ENCODE measurements at regions not wholly inside any gene's neighbourhood (a gene's known extent, or its start where the extent isn't known, plus 50 kb on each side); places are given as distances from the start of the nearest gene placed in this dataset.

DNA sequence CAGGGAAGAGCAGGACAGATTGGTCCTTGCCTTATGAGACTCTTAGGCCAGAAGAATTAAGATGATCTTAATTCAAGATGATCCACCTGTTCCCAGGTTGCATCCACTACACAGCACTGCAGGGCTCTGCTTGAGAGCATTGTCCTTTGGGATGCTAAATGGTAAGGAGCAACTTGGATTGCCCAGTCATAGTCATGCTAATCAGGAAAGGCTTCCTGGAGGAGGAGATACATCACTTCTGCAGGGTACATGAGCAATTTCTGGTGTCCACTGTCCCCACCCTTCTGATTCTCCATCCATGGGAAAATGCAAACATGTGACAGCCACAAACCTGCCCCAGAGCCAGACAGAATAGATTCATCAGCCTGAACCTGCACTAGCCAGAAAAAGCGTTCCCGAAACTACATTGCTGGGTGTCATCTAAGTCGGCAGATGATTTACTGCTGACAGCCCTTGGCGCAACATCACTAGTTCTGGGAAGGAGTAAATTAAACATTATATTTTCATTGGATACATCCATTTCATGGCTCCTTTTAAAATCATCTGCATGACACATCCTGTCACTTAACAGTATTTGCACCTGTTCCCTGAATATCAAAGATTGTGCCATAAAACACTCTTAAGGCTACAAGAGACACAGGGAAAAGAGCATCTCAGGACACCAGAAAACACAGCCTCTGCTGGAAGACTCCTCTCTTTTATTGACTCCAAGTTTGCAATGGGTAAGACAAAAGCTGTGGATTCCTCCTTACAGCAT, 282.2 kb downstream of the MAF start:
- Histone ChIP-seq H3K27ac (no peak overlapping the region), H3K9me3 (no peaks in the 10 kb centered on the region), H3K27me3 (no peaks in the 10 kb centered on the region), H3K36me3 (no peaks in the 10 kb centered on the region), H3K4me1 (no peaks in the 10 kb centered on the region), H3K4me3 (no peak overlapping the region)
- intact Hi-C loops (cut with DNase I): no loop called here
- DNase-seq (no peak), ATAC-seq (no peak)
- WGBS (ENCODE audit: insufficient coverage, low coverage, low lambda C conversion rate, missing lambda C conversion rate): 88% methylated on average over 4 of the region's 4 CpGs
- TF ChIP-seq, protein P1, sequence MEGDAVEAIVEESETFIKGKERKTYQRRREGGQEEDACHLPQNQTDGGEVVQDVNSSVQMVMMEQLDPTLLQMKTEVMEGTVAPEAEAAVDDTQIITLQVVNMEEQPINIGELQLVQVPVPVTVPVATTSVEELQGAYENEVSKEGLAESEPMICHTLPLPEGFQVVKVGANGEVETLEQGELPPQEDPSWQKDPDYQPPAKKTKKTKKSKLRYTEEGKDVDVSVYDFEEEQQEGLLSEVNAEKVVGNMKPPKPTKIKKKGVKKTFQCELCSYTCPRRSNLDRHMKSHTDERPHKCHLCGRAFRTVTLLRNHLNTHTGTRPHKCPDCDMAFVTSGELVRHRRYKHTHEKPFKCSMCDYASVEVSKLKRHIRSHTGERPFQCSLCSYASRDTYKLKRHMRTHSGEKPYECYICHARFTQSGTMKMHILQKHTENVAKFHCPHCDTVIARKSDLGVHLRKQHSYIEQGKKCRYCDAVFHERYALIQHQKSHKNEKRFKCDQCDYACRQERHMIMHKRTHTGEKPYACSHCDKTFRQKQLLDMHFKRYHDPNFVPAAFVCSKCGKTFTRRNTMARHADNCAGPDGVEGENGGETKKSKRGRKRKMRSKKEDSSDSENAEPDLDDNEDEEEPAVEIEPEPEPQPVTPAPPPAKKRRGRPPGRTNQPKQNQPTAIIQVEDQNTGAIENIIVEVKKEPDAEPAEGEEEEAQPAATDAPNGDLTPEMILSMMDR (IDR thresholded peaks at IDR 0.05): no peak
- no peak for TF ChIP-seq POLR2A (IDR thresholded peaks at IDR 0.05)

DNA sequence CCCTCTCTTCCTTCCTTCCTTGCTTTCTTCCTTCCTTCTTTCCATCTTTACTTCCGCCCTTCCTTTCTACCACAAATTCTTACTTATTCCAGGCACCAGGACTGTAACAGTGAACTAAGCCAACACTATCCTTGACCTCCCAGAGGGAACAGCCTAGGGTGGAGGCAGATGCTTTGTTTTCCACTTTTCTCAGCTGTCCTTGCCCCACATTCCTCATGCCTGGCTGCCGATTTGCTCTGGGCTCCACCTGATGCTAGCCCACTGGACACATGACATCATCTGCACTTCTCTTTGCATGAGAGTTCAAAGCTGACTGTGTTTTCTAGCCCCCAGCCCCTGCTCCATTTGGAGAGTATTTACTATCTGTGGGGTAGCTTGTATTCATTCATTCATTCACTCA, 283.0 kb downstream of the MAF start:
- WGBS (ENCODE audit: insufficient coverage, low coverage, low lambda C conversion rate, missing lambda C conversion rate): 69% methylated on average over 2 of the region's 2 CpGs
- Histone ChIP-seq H3K36me3 (no peaks in the 10 kb centered on the region), H3K4me1 (no peaks in the 10 kb centered on the region), H3K27me3 (no peaks in the 10 kb centered on the region), H3K27ac (no peak overlapping the region), H3K9me3 (no peaks in the 10 kb centered on the region), H3K4me3 (no peak overlapping the region)
- TF ChIP-seq, protein P1 (IDR thresholded peaks at IDR 0.05): no peak
- no peak for TF ChIP-seq POLR2A (IDR thresholded peaks at IDR 0.05)
- intact Hi-C loops (cut with DNase I): no loop called here
- ATAC-seq: no peak
- DNase-seq: no peak

DNA sequence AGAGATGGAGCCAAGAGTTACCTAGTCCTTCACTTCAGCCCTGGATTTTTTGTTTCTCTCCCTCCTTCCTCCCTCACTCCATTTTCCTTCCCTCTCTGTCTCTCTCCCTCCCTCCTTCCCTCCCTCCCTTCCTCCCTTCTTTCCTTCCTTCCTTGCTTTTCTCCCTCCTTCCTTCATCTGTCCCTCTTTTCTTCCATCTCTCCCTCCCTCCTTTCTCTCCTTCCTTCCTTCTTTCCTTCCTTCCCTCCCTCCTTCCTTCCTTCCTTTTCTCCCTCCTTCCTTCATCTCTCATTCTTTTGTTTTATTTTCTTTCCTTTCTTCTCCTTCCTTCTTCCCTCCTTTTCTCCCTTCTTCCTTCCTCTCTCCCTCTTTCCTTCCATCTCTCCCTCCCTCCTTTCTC, 283.5 kb downstream of the MAF start:
- no peaks in the 10 kb centered on the region for H3K9me3 ChIP-seq
- no peaks in the 10 kb centered on the region for H3K4me1 ChIP-seq
- TF ChIP-seq, protein P1 (IDR thresholded peaks at IDR 0.05): no peak
- no peak for TF ChIP-seq POLR2A (IDR thresholded peaks at IDR 0.05)
- no peaks in the 10 kb centered on the region for H3K27me3 ChIP-seq
- H3K4me3 ChIP-seq: no peak overlapping the region
- H3K36me3 ChIP-seq: no peaks in the 10 kb centered on the region
- ATAC-seq: no peak
- no peak overlapping the region for H3K27ac ChIP-seq
- intact Hi-C loops (cut with DNase I): no loop called here
- no peak for DNase-seq

DNA sequence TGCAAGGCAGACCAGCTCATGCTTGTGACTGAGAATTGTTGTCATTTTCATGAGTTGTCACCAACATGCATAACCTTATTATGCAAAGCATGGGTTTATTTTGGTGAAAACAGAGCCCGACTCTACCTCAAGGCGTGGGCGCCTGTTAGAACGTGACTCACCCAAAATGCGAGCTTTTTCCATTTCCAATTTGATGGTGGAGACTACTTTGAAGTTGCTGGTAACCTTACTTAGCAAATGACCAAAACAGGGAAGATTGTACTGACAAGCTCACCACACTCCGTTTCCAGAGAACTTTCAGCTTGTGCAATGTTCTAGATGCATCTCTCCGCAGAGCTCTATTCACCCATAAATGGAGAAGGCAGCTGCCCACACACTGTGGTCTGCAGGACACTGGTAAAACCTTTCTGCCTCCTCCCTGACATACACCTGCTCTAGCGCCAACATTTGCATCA, 284.5 kb downstream of the MAF start:
- no peaks in the 10 kb centered on the region for H3K4me1 ChIP-seq
- intact Hi-C loops (cut with DNase I): no loop called here
- H3K4me3 ChIP-seq: no peak overlapping the region
- H3K27me3 ChIP-seq: no peaks in the 10 kb centered on the region
- ATAC-seq (peak in 1 of 4 donors; percentile 18), DNase-seq (no peak)
- H3K27ac ChIP-seq: no peak overlapping the region
- TF ChIP-seq, protein P1 (IDR thresholded peaks at IDR 0.05): no peak
- TF ChIP-seq POLR2A (IDR thresholded peaks at IDR 0.05): no peak
- no peaks in the 10 kb centered on the region for H3K36me3 ChIP-seq
- WGBS (ENCODE audit: insufficient coverage, low coverage, low lambda C conversion rate, missing lambda C conversion rate): 63% methylated on average over 8 of the region's 8 CpGs
- H3K9me3 ChIP-seq: no peaks in the 10 kb centered on the region
